ENCODE measurements at regions not wholly inside any gene's neighbourhood (a gene's known extent, or its start where the extent isn't known, plus 50 kb on each side); places are given as distances from the start of the nearest gene placed in this dataset.

GRCh38 chr6:158903801-158904200, 84.6 kb upstream of the EZR start:
- H3K9me3 ChIP-seq (ENCODE audit: control insufficient read depth, low read depth, low read length): peaks cover 6% of the 10 kb centered on the region
- TF ChIP-seq CTCF (optimal IDR thresholded peaks at IDR 0.05 in 1 of 3, IDR thresholded peaks at IDR 0.05 in 1 of 3, conservative IDR thresholded peaks at IDR 0.05 in 1 of 3; ENCODE audit: extremely low read depth in 1 of 3, insufficient read depth in 2 of 3, low read length in 3 of 3) (no peak), EZH2 (IDR thresholded peaks at IDR 0.05; ENCODE audit: low read length) (no peak)
- no peak for FAIRE-seq

GRCh38 chr6:158900663-158901312, 81.6 kb upstream of the EZR start:
- no peak overlapping the region for H3K9ac ChIP-seq (ENCODE audit: control insufficient read depth, extremely low read depth, insufficient read depth, low read length)
- no peaks in the 10 kb centered on the region for H3K27me3 ChIP-seq (ENCODE audit: control insufficient read depth, extremely low read depth, insufficient read depth, low read length)
- DNase-seq (ENCODE audit: low read depth, low spot score) (no peak), FAIRE-seq (no peak)
- dilution Hi-C loops (cut with MboI; ENCODE audit: extremely low pct_ligation_motif_present, low sequenced_read_pairs): no loop called here
- no peaks in the 10 kb centered on the region for H4K20me1 ChIP-seq (ENCODE audit: control insufficient read depth, extremely low read depth, insufficient read depth, low read length)
- TF ChIP-seq EZH2 (IDR thresholded peaks at IDR 0.05; ENCODE audit: low read length) (no peak), CTCF (optimal IDR thresholded peaks at IDR 0.05 in 1 of 3, IDR thresholded peaks at IDR 0.05 in 1 of 3, conservative IDR thresholded peaks at IDR 0.05 in 1 of 3; ENCODE audit: extremely low read depth in 1 of 3, insufficient read depth in 2 of 3, low read length in 3 of 3) (no peak)
- no peak overlapping the region for H3K27ac ChIP-seq (ENCODE audit: control insufficient read depth, insufficient read depth, low read length)
- no peaks in the 10 kb centered on the region for H3K36me3 ChIP-seq (ENCODE audit: control insufficient read depth in 2 of 2, extremely low read depth in 1 of 2, insufficient read depth in 2 of 2, low read length in 2 of 2)
- H3K79me2 ChIP-seq (ENCODE audit: control insufficient read depth, insufficient read depth, low read length): no peaks in the 10 kb centered on the region
- H3K4me1 ChIP-seq (ENCODE audit: control insufficient read depth, extremely low read depth, insufficient read depth, low read length): peaks cover 11% of the 10 kb centered on the region
- H3K9me3 ChIP-seq (ENCODE audit: control insufficient read depth, low read depth, low read length): peaks cover 3% of the 10 kb centered on the region
- no peaks in the 10 kb centered on the region for H3K9me1 ChIP-seq (ENCODE audit: control insufficient read depth, extremely low read depth, insufficient read depth, low read length)
- no peak overlapping the region for H3K4me2 ChIP-seq (ENCODE audit: control insufficient read depth, extremely low read depth, insufficient read depth, low read depth, low read length)
- H2AFZ ChIP-seq (ENCODE audit: control insufficient read depth, low read length): no peak overlapping the region
- H3K4me3 ChIP-seq (ENCODE audit: control insufficient read depth in 2 of 3, extremely low read depth in 1 of 3, insufficient read depth in 2 of 3, low read depth in 1 of 3, low read length in 3 of 3): no peak overlapping the region

More at GRCh38 chr6:158903801-158904200, 84.6 kb upstream of the EZR start:
- H3K9me1 ChIP-seq (ENCODE audit: control insufficient read depth, extremely low read depth, insufficient read depth, low read length): no peaks in the 10 kb centered on the region
- no peaks in the 10 kb centered on the region for H3K27me3 ChIP-seq (ENCODE audit: control insufficient read depth, extremely low read depth, insufficient read depth, low read length)
- dilution Hi-C loops (cut with MboI; ENCODE audit: extremely low pct_ligation_motif_present, low sequenced_read_pairs): no loop called here
- no peaks in the 10 kb centered on the region for H3K36me3 ChIP-seq (ENCODE audit: control insufficient read depth in 2 of 2, extremely low read depth in 1 of 2, insufficient read depth in 2 of 2, low read length in 2 of 2)
- no peaks in the 10 kb centered on the region for H3K4me1 ChIP-seq (ENCODE audit: control insufficient read depth, extremely low read depth, insufficient read depth, low read length)
- H3K9ac ChIP-seq (ENCODE audit: control insufficient read depth, extremely low read depth, insufficient read depth, low read length): no peak overlapping the region
- no peak overlapping the region for H2AFZ ChIP-seq (ENCODE audit: control insufficient read depth, low read length)
- no peak overlapping the region for H3K4me3 ChIP-seq (ENCODE audit: control insufficient read depth in 2 of 3, extremely low read depth in 1 of 3, insufficient read depth in 2 of 3, low read depth in 1 of 3, low read length in 3 of 3)
- H3K27ac ChIP-seq (ENCODE audit: control insufficient read depth, insufficient read depth, low read length): no peak overlapping the region
- DNase-seq (ENCODE audit: low read depth, low spot score): no peak
- no peak overlapping the region for H3K4me2 ChIP-seq (ENCODE audit: control insufficient read depth, extremely low read depth, insufficient read depth, low read depth, low read length)
- H4K20me1 ChIP-seq (ENCODE audit: control insufficient read depth, extremely low read depth, insufficient read depth, low read length): no peaks in the 10 kb centered on the region
- no peaks in the 10 kb centered on the region for H3K79me2 ChIP-seq (ENCODE audit: control insufficient read depth, insufficient read depth, low read length)
